GM19463 (cell line): ENCODE measurements at regions not wholly inside any gene's neighbourhood (a gene's known extent, or its start where the extent isn't known, plus 50 kb on each side); places are given as distances from the start of the nearest gene placed in this dataset.

ENCODE experiments used
- ATAC-seq: cut with Tn5 transposase; IDR thresholded peaks from one replicate; pipeline ENCODE4 v1.9.1; 2021; ENCODE audit warnings: mild to moderate bottlenecking, moderate library complexity; ENCODE audit not compliant: unreplicated experiment

- ATAC-seq: no peak
These were observed 100.7 kb upstream of the CD93 start for GRCh38 chr20:23186808-23187207.

GRCh38 chr20:23180451-23180921, 94.4 kb upstream of the CD93 start:
- ATAC-seq: no peak

GRCh38 chr20:23179766-23180403, 93.8 kb upstream of the CD93 start:
- no peak for ATAC-seq

GRCh38 chr20:23178806-23179205, 92.7 kb upstream of the CD93 start:
- ATAC-seq: no peak

GRCh38 chr20:23174821-23175220, 88.7 kb upstream of the CD93 start:
- no peak for ATAC-seq

GRCh38 chr20:23167431-23167830, 81.3 kb upstream of the CD93 start:
- no peak for ATAC-seq

- ATAC-seq: no peak
These were observed 80.4 kb upstream of the CD93 start for GRCh38 chr20:23166563-23166962.

- no peak for ATAC-seq
These were observed 79.8 kb upstream of the CD93 start for GRCh38 chr20:23165964-23166363.

- ATAC-seq: no peak
These were observed 79.2 kb upstream of the CD93 start for GRCh38 chr20:23165307-23165750.

GRCh38 chr20:23164176-23164601, 78.1 kb upstream of the CD93 start:
- ATAC-seq: no peak

- ATAC-seq: no peak
These were observed 77.4 kb upstream of the CD93 start for GRCh38 chr20:23163562-23163961.

- ATAC-seq: no peak
These were observed 76.8 kb upstream of the CD93 start for GRCh38 chr20:23162887-23163286.

- ATAC-seq: no peak
These were observed 76.0 kb upstream of the CD93 start for GRCh38 chr20:23161968-23162696.

GRCh38 chr20:23161244-23161891, 75.2 kb upstream of the CD93 start:
- ATAC-seq: peak; percentile 51

- ATAC-seq: no peak
These were observed 74.6 kb upstream of the CD93 start for GRCh38 chr20:23160536-23161243.

- ATAC-seq: no peak
These were observed 73.8 kb upstream of the CD93 start for GRCh38 chr20:23159947-23160318.

- no peak for ATAC-seq
These were observed 73.3 kb upstream of the CD93 start for GRCh38 chr20:23159256-23159946.

- ATAC-seq: no peak
These were observed 71.6 kb upstream of the CD93 start for GRCh38 chr20:23157734-23158133.

- no peak for ATAC-seq
These were observed 70.8 kb upstream of the CD93 start for GRCh38 chr20:23156842-23157423.

GRCh38 chr20:23156170-23156841, 70.2 kb upstream of the CD93 start:
- ATAC-seq: no peak
